HUES6 (cell line): ENCODE measurements at regions not wholly inside any gene's neighbourhood (a gene's known extent, or its start where the extent isn't known, plus 50 kb on each side); places are given as distances from the start of the nearest gene placed in this dataset.
"Not testable (repeated sequence)": the region's sequence is repeated elsewhere in the genome, so short reads cannot be mapped to it uniquely, and the experiment has no call there.

Experiments used
- H3K27ac ChIP-seq: 2 replicates; pipeline ENCODE4 v1.7.0; 2013; ENCODE audit warnings: low read depth, mild to moderate bottlenecking, low read length, inconsistent platforms
- H3K27me3 ChIP-seq: 2 replicates; pipeline ENCODE4 v1.6.1; 2013; ENCODE audit warnings: low read length; ENCODE audit not compliant: control insufficient read depth, insufficient read depth
- H3K36me3 ChIP-seq: 2 replicates; pipeline ENCODE4 v1.6.1; 2013; ENCODE audit warnings: low read length; ENCODE audit not compliant: control insufficient read depth, insufficient read depth
- H3K4me1 ChIP-seq: 2 replicates; pipeline ENCODE4 v1.6.1; 2013; ENCODE audit warnings: low read length; ENCODE audit not compliant: control insufficient read depth, insufficient read depth
- H3K4me3 ChIP-seq: 2 replicates; pipeline ENCODE4 v1.5.1; 2013; ENCODE audit warnings: low read depth, low read length
- H3K9ac ChIP-seq: one replicate; pipeline ENCODE4 v1.6.1; 2013; ENCODE audit warnings: mild to moderate bottlenecking, low read length
- H3K9me3 ChIP-seq: 2 replicates; pipeline ENCODE4 v1.6.1; 2013; ENCODE audit warnings: low read depth, low read length; ENCODE audit not compliant: control insufficient read depth, insufficient read depth

- Histone ChIP-seq H3K4me3 (no peak overlapping the region), H3K27me3 (no peaks in the 10 kb centered on the region), H3K4me1 (0 out of 2 replicates have a peak, but pooled peaks cover 1% of the 10 kb centered on the region)
Measured at GRCh38 chrX:64662876-64663275, 267.6 kb upstream of the MTMR8 start.

GRCh38 chrX:64657229-64657628 lies 262.0 kb upstream of the MTMR8 start:
- not testable (repeated sequence) for H3K36me3 ChIP-seq, H3K27me3 ChIP-seq, H3K4me3 ChIP-seq
- H3K9me3 ChIP-seq, result peaks cover 46% of the 10 kb centered on the region
- peak overlapping the region; percentile 88 for H3K27ac ChIP-seq
- H3K9ac ChIP-seq, result peak overlapping the region; percentile 50
- H3K4me1 ChIP-seq, result peaks cover 11% of the 10 kb centered on the region

More at GRCh38 chrX:64662876-64663275, 267.6 kb upstream of the MTMR8 start:
- Histone ChIP-seq H3K9me3 (peaks cover 63% of the 10 kb centered on the region), H3K27ac (no peak overlapping the region), H3K9ac (no peak overlapping the region), H3K36me3 (no peaks in the 10 kb centered on the region)

GRCh38 chrX:64642482-64642881 lies 247.2 kb upstream of the MTMR8 start:
- no peaks in the 10 kb centered on the region for H3K27me3 ChIP-seq
- H3K27ac ChIP-seq, result no peak overlapping the region
- H3K9me3 ChIP-seq, result peaks cover 38% of the 10 kb centered on the region
- no peaks in the 10 kb centered on the region for H3K36me3 ChIP-seq
- no peak overlapping the region for H3K4me3 ChIP-seq
- H3K4me1 ChIP-seq, result no peaks in the 10 kb centered on the region
- H3K9ac ChIP-seq, result no peak overlapping the region
